GM18505 (cell line): ENCODE measurements at regions not wholly inside any gene's neighbourhood (a gene's known extent, or its start where the extent isn't known, plus 50 kb on each side); places are given as distances from the start of the nearest gene placed in this dataset.
"Not testable (repeated sequence)": the region's sequence is repeated elsewhere in the genome, so short reads cannot be mapped to it uniquely, and the experiment has no call there.

ENCODE experiments used
- ATAC-seq: cut with Tn5 transposase; IDR thresholded peaks from one replicate; pipeline ENCODE4 v1.9.1; 2021; ENCODE audit not compliant: unreplicated experiment
- POLR2A ChIP-seq: IDR thresholded peaks from 4 replicates; pipeline ENCODE4 v1.6.1; 2011; ENCODE audit warnings: borderline replicate concordance; ENCODE audit not compliant: insufficient read depth, insufficient read length; ENCODE audit errors: extremely low read depth

DNA sequence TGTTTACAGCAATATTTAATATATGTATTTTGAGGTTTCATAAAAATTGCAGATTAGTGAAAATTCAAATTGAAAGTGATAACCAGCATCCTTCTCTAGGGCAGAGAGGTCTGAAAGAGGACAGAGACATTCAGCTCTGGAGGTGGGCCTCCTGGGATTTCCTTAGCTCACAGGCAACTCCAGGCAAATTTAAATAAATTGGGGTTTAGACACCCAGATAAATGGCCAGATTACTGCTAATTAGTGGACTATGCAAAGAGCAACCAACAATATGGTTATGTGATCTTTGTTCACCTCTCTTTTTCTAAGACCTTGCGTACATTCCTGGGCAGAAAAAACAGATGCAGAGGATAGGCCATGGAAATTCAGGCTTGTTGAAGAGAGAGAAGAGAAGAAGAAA lies 1282.8 kb upstream of the ACVR2A start:
- TF ChIP-seq POLR2A: no peak
- no peak for ATAC-seq

- TF ChIP-seq POLR2A: no peak
- no peak for ATAC-seq
Observed at GRCh38 chr2:146547236-146547635, 1297.6 kb upstream of the ACVR2A start.

DNA sequence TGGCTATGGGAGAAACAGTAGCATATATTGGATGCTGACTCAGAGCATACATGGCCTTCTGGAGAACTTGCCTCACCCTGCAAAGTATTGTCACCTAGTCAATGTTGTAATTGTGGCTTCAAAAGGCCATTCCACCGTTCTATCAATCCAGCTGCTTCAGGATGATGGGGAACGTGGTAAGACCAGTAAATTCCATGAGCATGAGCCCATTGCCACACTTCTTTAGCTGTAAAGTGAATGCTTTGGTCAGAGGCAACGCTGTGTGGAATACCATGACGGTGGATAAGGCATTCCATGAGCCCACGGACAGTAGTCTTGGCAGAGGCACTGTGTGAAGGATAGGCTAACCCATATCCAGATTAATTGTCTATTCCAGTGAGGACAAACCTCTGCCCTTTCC lies 1300.1 kb upstream of the ACVR2A start:
- no peak for ATAC-seq
- TF ChIP-seq POLR2A: no peak

DNA sequence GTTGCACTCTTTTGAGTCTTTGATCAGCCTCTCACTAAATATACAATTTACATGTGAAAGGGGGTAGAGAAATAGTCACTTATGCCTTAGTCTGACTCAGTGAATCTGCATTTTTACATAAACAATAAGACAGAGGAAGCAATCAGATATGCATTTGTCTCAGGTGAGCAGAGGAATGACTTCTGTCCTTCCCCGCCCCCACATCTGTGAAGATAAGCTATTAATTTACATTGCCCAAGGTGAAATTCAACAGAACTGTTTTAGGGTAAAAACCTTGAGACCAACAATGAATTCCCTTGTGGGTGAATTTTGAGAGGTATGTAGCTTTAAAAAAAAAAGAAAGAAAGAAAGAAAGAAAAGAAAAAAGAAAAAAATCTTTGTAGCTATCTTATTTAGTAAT lies 1302.9 kb upstream of the ACVR2A start:
- ATAC-seq: no peak
- no peak for TF ChIP-seq POLR2A

GRCh38 chr2:146540271-146540932 lies 1304.4 kb upstream of the ACVR2A start:
- TF ChIP-seq POLR2A: no peak
- no peak for ATAC-seq

GRCh38 chr2:146539739-146540138 lies 1305.1 kb upstream of the ACVR2A start:
- ATAC-seq: not testable (repeated sequence)

DNA sequence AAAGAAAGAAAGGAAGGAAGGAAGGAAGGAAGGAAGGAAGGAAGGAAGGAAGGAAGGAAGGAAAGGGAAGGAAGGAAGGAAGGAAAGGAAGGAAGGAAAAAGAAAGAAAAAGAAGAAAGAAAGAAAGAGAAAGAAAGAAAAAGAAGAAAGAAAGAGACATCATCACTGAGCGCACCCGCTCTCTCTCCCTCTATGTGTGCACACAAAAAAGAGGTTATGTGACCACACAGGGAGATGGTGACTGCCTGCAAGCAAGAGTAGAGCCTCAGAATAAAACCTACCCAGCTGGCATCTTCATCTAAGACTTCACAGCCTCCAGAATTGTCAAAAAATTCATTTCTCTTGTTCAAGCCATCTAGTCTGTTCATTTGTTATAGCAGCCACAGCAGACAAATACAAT lies 1307.4 kb upstream of the ACVR2A start:
- no peak for TF ChIP-seq POLR2A
- ATAC-seq: no peak

DNA sequence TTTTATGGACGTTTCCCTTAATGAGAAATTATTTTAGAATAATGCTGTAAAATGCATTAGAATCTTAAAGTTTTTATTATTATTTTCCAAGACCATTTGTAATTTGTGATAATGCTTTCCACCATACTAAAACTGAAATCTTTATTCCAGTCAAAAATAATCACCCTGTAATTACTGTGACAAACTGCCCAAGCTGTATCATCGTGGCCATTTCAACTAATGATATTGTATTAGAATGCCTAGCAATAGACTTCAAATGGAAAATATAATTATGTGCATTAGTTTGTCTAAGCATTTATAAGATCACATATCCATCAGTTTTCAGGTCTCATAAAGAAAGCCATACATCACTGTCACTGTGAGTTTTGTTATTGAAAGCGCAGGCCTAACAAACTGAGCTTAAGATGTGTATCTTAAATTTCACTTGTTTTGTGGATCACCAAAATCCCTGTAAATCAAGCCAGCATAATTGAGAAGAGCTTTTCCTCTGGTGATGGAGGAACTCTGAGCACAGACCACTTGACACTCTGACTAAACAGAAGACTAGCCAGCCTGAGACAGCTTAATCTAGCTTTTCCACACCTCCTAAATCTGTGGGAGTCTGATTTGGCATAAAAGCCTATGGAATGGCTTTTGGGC lies 1312.2 kb upstream of the ACVR2A start:
- ATAC-seq: no peak
- TF ChIP-seq POLR2A: no peak

- no peak for TF ChIP-seq POLR2A
- no peak for ATAC-seq
Observed at GRCh38 chr2:146532009-146532408, 1312.8 kb upstream of the ACVR2A start.

GRCh38 chr2:146530886-146531285 lies 1313.9 kb upstream of the ACVR2A start:
- no peak for TF ChIP-seq POLR2A
- ATAC-seq: no peak

DNA sequence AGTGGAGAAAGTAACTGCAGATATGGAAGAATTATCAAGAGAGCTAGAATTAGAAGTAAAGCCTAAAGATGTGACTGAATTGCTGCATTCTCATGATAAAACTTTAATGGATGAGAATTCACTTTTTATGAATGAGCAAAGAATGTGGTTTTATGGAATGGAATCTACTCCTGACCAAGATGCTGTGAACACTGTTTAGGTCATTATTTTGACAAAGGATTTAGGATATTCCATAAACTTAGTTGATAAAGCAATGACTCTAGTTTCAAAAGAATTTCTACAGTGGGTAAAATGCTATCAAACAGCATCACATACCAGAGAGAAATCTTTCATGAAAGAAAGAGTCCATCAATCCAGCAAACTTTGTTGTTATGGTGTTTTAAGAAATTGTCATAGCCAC lies 1317.7 kb upstream of the ACVR2A start:
- ATAC-seq: no peak
- no peak for TF ChIP-seq POLR2A

GRCh38 chr2:146523196-146523595 lies 1321.6 kb upstream of the ACVR2A start:
- TF ChIP-seq POLR2A: no peak
- no peak for ATAC-seq

GRCh38 chr2:146506851-146507250 lies 1338.0 kb upstream of the ACVR2A start:
- TF ChIP-seq POLR2A: no peak
- ATAC-seq: no peak

DNA sequence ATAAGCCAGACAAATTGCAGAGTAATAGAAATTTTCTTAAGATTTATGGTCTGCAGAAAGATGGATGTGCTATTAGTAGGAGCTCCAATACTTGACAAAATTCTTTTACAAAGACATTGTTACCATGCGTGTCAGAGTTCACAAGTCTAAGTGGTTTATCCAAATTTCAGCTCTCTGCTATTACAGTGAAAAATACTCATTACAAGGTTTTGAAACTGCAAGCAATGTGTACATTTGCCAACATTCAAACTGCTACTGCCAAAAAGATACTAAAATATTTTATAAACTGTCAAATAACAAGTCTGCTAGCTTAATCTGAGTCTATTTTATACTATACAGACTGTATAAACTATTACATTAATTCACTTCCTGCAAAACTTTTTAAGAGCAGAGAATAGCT lies 1341.5 kb upstream of the ACVR2A start:
- no peak for ATAC-seq
- TF ChIP-seq POLR2A: no peak

- no peak for ATAC-seq
Observed at GRCh38 chr2:146496248-146496647, 1348.6 kb upstream of the ACVR2A start.

DNA sequence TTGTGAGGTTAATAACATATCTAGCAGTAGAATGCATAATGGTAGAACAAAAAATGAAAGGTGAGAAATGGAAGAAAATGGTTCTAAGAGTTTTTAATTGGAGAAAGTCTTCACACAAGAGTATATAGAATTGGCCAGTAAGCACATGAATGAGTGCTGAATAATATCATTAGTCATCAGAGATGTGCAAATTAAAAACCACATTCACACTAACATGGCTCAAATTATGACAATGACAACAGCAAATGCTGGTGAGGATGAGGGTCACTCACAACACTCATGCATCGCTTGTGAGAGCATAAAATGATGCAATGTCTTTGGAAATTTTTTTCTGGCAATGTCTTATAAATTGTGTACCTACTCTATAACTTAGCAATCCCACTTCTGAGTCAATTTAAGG lies 1355.4 kb upstream of the ACVR2A start:
- no peak for TF ChIP-seq POLR2A
- no peak for ATAC-seq

More at GRCh38 chr2:146496248-146496647, 1348.6 kb upstream of the ACVR2A start:
- no peak for TF ChIP-seq POLR2A

DNA sequence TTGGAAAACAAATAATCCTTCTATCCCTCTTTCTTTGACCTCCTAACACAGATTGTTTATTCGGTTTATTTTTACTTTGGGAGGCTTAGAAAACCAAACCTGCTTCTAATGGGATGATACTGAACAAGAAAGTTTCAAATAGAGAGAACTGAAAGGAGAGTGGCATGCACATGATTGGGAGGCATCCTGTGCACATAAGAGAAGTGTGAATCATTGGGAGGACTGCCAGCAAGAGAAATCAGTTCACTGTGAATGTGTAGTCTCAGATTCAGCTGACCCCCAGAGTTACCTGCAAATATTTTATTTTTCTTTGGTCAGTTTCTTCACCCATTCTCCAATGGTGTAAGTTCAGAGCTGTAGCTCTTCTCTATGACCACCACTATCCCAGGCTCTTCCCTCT lies 1363.2 kb upstream of the ACVR2A start:
- ATAC-seq: no peak

More for the DNA sequence above, 1363.2 kb upstream of the ACVR2A start:
- TF ChIP-seq POLR2A: no peak
